Kidney (tissue), 13 donors: ENCODE measurements at regions not wholly inside any gene's neighbourhood (a gene's known extent, or its start where the extent isn't known, plus 50 kb on each side); places are given as distances from the start of the nearest gene placed in this dataset.

Source experiments
- DNase-seq, 5 donors: peaks; one replicate each; pipeline ENCODE4 v3.0.0-alpha.2; 2013 to 2020
- FAIRE-seq: peaks from 2 replicates; lab custom pipeline; 2012; peaks lifted over from hg19 to GRCh38; lab: Jason Lieb, UNC
- H3K27ac ChIP-seq, 2 donors: one replicate each; pipeline ENCODE4 v1.7.0; 2013; ENCODE audit warnings: low read depth in 2 of 2, low read length in 2 of 2, inconsistent platforms in 1 of 2
- H3K27me3 ChIP-seq: one replicate; pipeline ENCODE4 v1.7.1; 2013; ENCODE audit warnings: low read length, inconsistent platforms; ENCODE audit not compliant: control insufficient read depth, insufficient read depth
- H3K36me3 ChIP-seq, 3 donors: one replicate each; pipeline versions ENCODE4 v1.7.0 to v1.7.1; 2013; ENCODE audit warnings: low read length in 3 of 3, control low read depth in 1 of 3, inconsistent platforms in 1 of 3; ENCODE audit not compliant: insufficient read depth in 3 of 3, control insufficient read depth in 2 of 3
- H3K4me1 ChIP-seq, 3 donors: one replicate each; pipeline versions ENCODE4 v1.7.0 to v1.7.1; 2013; ENCODE audit warnings: low read length in 3 of 3, inconsistent platforms in 1 of 3, low read depth in 1 of 3; ENCODE audit not compliant: control insufficient read depth in 2 of 3, insufficient read depth in 2 of 3
- H3K4me3 ChIP-seq, 3 donors: one replicate each; pipeline versions ENCODE4 v1.7.0 to v1.8.1; 2013; ENCODE audit warnings: low read length in 3 of 3, control low read depth in 1 of 3, inconsistent platforms in 1 of 3
- H3K9ac ChIP-seq, 3 donors: one replicate each; pipeline versions ENCODE4 v1.7.0 to v1.7.1; 2013; ENCODE audit warnings: low read length in 3 of 3, control low read depth in 1 of 3, inconsistent platforms in 1 of 3
- H3K9me3 ChIP-seq, 3 donors: one replicate each; pipeline versions ENCODE4 v1.7.0 to v1.7.1; 2013; ENCODE audit warnings: low read length in 3 of 3, control low read depth in 1 of 3, inconsistent platforms in 1 of 3; ENCODE audit not compliant: control insufficient read depth in 2 of 3, insufficient read depth in 1 of 3
- intact Hi-C: fragments of 100-400 bp; cut with DNase I; formaldehyde crosslinking; loops from one replicate; pipeline ENCODE4 v1.11.1; 2022
- TF ChIP-seq, protein P1 (sequence below): IDR thresholded peaks from 3 replicates; pipeline ENCODE4 v1.5.1; 2012; ENCODE audit warnings: mild to moderate bottlenecking, moderate library complexity, borderline replicate concordance; ENCODE audit not compliant: insufficient read depth; ENCODE audit errors: extremely low read depth
- donor health status: control.
- donor health status: control.
- donor health status: control.
- donor health status: control.
- donor health status: control.
- donor health status: DM: yes; HTN: yes; CAD: no.
- donor health status: Normal renal cell carcinoma (clear cell type).

DNA sequence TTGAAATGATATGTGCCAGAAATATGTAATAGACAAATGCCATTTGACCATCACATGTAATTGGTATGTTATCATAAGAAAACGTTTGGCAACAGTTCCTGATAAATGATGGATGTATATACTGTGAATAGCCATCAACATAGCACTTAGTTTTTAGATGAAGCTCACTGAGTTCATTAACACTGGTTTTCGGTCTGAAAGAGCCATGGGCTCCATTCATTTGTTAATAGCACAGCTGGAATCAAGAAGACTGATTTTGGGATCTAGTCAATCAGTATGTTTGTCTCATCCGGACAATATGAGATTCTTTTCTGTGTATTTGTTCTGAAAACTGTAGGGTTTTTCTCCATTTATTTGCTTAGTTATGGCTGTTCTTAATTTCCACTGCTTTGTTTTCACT, 413.5 kb upstream of the CLINT1 start:
- intact Hi-C loops, result no loop called here
- Histone ChIP-seq H3K9me3 (peaks cover 0 to 4% (median 0%) of the 10 kb centered on the region in 3 donors), H3K27ac (no peak overlapping the region), H3K4me3 (no peak overlapping the region), H3K27me3 (no peaks in the 10 kb centered on the region), H3K36me3 (no peaks in the 10 kb centered on the region), H3K9ac (no peak overlapping the region), H3K4me1 (peaks cover 0 to 3% (median 0%) of the 10 kb centered on the region in 3 donors)
- TF ChIP-seq, protein P1, sequence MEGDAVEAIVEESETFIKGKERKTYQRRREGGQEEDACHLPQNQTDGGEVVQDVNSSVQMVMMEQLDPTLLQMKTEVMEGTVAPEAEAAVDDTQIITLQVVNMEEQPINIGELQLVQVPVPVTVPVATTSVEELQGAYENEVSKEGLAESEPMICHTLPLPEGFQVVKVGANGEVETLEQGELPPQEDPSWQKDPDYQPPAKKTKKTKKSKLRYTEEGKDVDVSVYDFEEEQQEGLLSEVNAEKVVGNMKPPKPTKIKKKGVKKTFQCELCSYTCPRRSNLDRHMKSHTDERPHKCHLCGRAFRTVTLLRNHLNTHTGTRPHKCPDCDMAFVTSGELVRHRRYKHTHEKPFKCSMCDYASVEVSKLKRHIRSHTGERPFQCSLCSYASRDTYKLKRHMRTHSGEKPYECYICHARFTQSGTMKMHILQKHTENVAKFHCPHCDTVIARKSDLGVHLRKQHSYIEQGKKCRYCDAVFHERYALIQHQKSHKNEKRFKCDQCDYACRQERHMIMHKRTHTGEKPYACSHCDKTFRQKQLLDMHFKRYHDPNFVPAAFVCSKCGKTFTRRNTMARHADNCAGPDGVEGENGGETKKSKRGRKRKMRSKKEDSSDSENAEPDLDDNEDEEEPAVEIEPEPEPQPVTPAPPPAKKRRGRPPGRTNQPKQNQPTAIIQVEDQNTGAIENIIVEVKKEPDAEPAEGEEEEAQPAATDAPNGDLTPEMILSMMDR, result no peak
- DNase-seq, result no peak
- FAIRE-seq, result no peak

DNA sequence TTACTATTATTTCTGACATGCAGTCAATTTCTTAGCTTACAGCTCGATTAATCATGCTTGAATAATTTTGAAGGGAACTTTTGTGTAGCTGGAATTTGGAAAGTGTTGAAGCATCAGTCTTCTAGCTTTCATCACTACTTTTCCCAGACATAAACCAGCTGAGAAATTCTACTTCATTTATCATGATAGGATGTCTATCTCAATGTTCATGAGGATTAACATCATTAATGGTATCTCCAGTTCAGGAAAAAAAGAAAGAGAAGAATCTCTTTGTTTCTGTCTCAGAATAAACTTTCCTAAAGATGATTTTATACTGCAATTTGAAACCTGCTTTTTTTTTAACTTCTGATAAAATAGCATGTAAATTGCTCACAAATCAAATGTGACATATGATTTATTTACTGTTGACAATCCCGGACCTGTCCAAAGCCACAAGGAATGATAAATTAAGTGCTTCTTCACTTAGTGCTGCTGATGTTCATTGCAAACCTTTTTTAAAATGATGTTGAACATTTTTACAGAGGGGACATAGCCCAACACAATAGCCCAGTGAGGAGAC, 412.1 kb upstream of the CLINT1 start:
- DNase-seq (no peak), FAIRE-seq (no peak)
- Histone ChIP-seq H3K27me3 (no peaks in the 10 kb centered on the region), H3K36me3 (no peaks in the 10 kb centered on the region), H3K4me3 (no peak overlapping the region), H3K4me1 (peaks cover 0 to 3% (median 0%) of the 10 kb centered on the region in 3 donors), H3K9ac (no peak overlapping the region), H3K9me3 (peaks cover 0 to 8% (median 0%) of the 10 kb centered on the region in 3 donors), H3K27ac (no peak overlapping the region)
- TF ChIP-seq, protein P1, result no peak
- intact Hi-C loops, result no loop called here

DNA sequence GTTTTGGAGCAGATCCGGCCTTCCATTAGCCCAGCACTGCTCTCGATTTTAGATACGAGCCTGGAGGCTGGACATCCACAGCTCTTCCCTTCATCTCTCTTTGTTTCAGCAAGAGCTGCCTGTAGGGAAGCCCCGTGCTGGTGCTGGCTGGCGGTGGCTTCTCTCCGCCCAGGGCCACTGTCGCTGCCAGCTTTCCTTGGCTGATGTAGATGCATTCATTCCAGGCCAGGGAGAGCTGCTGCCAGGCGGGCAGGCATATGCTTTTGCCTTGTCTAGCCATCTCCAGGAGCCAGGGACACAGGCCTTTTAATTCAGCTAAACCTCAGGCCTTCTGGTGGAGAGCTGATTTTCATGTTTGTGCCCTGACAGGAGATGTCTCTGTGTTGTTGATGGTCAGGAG, 409.3 kb upstream of the CLINT1 start:
- H3K27ac ChIP-seq, result no peak overlapping the region
- no peaks in the 10 kb centered on the region for H3K36me3 ChIP-seq
- no peak overlapping the region for H3K9ac ChIP-seq
- FAIRE-seq (no peak), DNase-seq (no peak)
- peaks cover 0 to 8% (median 0%) of the 10 kb centered on the region in 3 donors for H3K9me3 ChIP-seq
- TF ChIP-seq, protein P1, result no peak
- no peak overlapping the region for H3K4me3 ChIP-seq
- no peaks in the 10 kb centered on the region for H3K27me3 ChIP-seq
- intact Hi-C loops, result no loop called here
- peaks cover 0 to 3% (median 0%) of the 10 kb centered on the region in 3 donors for H3K4me1 ChIP-seq

DNA sequence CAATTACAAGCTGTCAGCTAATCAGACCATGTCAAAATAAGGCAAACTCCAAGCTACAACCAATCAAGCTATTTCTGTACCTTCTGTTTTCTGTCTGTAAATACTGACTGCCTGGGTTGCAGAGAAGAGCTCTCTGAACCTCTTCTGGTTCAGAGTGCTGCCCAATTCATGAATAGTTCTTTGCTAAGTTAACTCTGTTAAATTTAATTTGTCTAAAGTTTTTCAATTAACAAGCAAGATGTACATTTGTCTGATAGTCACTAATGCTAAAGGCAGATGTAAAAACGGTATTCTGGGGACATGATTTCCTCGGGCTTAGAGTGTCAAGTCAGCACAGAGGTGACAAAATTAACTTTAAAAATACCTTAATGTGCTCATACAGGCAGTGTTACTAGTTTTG, 408.3 kb upstream of the CLINT1 start:
- H3K4me1 ChIP-seq, result no peaks in the 10 kb centered on the region
- no peak overlapping the region for H3K27ac ChIP-seq
- H3K36me3 ChIP-seq, result no peaks in the 10 kb centered on the region
- TF ChIP-seq, protein P1, result no peak
- intact Hi-C loops, result no loop called here
- peaks cover 0 to 8% (median 0%) of the 10 kb centered on the region in 3 donors for H3K9me3 ChIP-seq
- H3K9ac ChIP-seq, result no peak overlapping the region
- H3K4me3 ChIP-seq, result no peak overlapping the region
- DNase-seq, result no peak
- FAIRE-seq, result no peak
- no peaks in the 10 kb centered on the region for H3K27me3 ChIP-seq
